ENCODE measurements at regions not wholly inside any gene's neighbourhood (a gene's known extent, or its start where the extent isn't known, plus 50 kb on each side); places are given as distances from the start of the nearest gene placed in this dataset.
"Not testable (repeated sequence)": the region's sequence is repeated elsewhere in the genome, so short reads cannot be mapped to it uniquely, and the experiment has no call there.

DNA sequence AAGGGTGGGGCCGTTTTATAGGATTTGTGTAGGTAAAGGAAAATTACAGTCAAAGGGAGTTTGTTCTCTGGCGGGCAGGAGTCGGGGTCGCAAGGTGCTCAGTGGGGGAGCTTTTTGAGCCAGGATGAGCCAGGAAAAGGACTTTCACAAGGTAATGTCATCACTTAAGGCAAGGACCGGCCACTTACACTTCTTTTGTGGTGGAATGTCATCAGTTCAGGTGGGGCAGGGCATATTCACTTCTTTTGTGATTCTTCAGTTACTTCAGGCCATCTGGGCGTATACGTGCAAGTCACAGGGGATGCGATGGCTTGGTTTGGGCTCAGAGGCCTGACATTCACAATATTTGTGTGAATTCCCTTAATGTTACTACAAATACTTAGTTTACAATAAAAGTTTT is 88.2 kb upstream of the MAP3K7 start:
- not testable (repeated sequence) for DNase-seq

DNA sequence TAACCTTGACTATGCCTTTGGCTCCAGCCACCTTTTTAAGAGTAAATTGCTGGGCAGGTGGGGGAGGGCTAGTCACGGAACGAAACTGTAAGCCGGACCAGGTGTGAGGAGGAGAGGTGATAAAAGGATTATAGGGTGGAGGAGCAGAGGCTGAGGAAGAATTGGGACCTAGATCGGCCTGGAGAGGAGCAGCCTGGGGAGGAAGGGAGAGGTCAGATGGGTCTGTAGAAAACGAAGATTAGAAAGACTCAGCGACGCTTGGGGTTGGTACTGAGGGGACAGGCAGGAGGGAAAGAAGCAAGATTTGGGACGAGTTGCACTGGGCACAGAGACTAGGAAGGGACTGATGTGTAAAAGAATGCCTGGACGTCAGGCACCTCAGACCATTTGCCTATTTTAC is 87.2 kb upstream of the MAP3K7 start:
- DNase-seq: not testable (repeated sequence)

DNA sequence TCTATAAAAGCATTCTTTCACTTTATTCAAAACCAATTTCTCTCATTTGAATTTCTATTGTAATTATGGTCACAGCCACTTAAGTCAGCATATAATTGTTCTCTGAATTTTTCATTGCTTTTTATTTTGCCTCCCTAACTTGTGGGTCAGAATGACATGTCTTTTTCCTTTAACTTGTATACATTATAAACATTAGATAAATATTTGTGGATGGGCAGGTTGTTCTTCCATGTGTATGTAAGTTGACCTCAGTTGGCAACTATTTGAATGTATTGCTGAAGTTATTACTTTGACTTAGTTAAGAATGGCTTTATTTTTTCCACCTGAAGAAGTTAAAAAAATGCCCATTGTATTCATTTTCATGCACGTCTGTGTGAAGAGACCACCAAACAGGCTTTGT is 83.0 kb upstream of the MAP3K7 start:
- no peak for DNase-seq

DNA sequence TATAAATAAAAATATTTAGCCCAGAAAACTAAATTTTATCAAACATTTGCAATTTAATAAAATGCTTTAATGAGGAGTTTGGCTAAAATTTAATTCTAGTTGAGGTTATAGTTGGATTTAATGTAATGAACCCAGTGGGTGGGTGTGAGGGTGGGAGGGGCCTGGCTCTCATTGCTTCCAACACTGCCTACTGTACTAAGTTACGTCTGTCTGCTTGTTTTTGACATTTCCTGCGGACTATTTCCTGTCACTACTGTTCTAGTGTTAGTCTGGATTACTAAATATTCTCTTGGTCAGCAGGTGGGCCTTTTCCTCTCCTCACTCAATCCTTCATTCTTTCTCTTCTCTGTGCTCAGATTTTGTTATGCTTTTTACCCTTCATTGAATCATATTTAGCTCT is 82.5 kb upstream of the MAP3K7 start:
- no peak for DNase-seq

DNA sequence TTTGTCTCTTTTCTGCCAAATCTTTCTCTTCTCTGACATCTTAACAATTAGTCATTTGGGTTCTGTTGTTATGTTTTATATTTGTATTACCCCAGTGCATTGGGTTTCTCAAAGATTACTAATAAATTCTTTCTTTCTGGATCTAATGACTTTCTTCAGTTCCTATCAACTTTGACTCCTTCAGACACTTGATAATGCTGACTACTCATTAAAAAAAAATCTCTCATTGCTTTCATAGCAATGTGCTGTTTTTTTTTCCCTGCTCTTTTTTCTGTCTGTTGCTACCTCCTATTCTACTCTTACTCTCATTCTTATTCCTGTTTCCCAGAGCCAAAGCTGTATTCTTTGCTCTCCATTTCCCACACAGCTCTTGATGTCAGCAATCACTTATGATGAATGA is 81.3 kb upstream of the MAP3K7 start:
- DNase-seq: no peak

DNA sequence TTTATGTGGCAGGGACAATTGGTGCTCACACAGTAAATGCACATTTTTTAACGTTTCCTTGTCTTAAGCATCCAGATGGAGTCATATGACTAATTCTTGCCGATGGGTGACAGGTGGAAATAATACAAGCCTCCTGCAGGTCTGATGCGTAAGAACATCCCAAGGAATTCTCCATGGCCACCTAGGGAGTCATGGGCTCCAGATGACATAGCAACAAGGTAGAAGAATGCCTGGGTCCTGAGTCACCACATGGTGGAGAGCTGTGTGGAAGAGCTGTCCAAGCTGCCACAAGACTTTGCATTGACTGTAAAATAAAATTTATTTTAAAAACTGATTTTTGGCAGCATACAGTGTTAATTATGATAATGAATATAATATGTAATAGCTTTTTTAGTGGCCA is 77.0 kb upstream of the MAP3K7 start:
- no peak for DNase-seq

DNA sequence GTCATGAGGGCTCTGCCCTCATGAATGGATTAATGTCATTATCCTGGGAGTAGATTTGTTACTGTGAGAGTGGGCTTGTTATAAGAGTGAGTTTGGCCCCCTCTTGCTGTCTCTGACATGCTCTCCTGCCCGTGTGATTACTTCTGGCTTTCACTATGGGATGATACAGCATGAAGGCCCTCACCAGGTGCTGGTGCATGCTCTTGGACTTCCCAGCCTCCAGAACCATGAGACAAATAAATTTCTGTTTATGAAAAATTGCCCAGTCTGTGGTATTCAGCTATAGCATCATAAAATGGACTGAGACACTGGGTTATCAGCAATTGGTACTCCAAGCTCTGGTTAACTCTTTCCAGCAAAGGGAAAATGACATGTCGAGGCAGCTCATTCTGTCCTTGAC is 76.2 kb upstream of the MAP3K7 start:
- DNase-seq: no peak

DNA sequence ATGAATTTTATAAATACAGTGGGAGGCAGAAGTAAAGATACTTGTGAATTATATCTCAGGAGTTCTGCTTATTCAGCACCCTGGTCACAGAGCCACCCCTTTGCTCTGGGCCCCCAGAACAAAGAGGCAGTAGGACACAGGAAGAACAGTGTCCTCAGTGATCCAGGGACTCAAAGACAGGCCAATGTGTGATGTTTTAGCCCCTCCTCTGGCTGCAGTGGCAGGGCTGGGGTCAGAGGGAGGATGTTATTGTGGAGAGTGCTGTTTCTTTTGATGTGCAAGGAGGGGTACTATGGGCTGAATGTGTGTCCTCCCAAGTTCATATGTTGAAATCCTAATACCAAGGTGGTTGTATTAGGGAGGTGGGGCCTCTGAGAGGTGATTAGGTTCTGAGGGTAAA is 74.1 kb upstream of the MAP3K7 start:
- DNase-seq: no peak

DNA sequence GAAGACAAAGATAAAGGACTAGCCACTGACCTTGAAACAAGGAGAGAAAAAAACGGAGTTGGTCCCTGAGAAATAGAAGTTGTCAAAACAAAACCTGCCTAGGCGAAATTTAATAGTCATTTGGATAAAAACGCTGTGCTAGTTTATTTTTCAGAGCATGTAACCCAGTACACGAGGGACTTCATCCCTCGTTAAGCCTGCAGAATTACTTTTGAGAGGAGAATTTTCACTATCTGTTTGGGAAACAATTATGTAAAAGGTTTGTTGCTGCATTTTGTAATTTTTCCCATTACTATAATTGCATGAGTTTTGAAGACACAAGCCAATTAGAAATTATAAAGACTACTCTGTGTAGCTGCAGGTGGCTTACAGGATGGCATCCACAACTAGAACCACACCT is 71.6 kb upstream of the MAP3K7 start:
- DNase-seq: no peak

DNA sequence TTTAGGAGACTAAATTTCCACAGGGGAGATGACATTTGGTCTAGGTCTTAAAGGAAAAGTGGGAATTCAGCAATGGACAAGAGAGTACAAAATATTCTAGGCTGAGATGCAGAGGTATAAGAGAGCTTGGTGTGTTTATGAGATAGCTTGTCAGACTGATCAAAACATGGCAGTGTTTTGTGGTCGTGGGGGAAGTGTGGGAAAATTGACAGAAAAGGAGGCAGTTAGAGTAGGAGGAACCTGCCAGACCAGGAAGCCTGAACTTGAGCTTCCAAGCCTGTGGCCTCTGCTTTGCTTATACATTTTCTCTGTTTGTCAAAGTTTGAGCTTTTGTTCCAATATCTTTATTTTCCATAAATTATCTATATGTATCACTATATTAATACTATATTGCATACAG is 69.5 kb upstream of the MAP3K7 start:
- no peak for DNase-seq

DNA sequence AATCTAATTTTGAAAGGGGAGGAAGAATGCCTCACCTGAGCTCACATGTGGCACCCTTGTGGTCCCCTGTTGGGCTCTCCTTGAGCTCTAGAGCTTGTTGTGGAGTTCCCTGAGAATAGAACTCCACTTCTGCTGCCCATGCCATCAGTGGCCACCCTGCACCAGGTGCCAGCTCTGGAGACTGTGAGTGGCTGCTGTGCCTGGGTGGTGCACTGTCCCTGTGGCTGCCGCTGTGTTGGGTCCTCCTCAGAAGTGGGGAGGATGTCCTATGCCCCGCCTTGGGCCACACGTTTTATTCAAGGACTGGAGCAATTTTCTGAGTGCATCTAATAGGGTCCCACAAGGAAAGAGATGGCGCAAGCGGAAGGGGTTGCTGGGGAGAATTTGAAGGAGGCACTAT is 67.9 kb upstream of the MAP3K7 start:
- DNase-seq: no peak

DNA sequence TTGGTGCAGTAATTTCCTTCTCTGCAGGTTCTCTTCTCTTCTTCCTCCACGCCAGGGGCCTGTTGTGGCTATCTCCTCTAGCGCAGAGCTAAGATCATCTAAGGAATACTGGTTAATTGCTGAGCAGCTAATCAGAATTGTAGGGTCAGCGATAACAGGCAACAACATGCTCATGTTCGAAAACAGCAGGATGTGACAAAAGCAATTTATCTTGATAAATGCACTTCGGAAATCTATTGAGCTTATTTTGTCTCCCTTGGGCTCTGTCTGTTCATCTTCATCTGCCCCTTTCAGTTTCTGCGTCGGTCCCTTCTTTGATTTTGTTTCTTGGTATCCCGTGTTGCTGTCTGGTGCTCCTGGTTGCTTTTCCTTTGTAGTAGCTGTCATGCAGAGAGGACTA is 67.3 kb upstream of the MAP3K7 start:
- DNase-seq: no peak

DNA sequence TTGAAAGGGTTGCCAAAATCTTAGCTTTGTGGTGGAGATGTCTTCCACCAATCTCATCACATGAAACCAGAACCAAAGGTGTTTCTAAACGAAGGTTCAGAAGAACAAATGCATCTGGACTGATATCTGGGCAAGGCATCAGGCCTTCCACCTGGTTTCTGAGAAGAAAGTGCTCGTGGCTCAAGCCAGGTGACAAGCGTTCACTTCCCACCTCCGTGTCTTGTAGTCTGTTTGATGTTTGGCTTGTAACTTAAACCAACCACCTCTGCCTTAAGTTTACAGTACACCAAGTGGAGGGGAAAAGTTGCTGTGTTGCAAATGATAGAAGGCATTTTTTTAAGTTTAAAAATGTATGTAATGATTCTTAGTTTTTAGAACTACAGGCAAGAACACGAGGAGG is 66.9 kb upstream of the MAP3K7 start:
- no peak for DNase-seq

DNA sequence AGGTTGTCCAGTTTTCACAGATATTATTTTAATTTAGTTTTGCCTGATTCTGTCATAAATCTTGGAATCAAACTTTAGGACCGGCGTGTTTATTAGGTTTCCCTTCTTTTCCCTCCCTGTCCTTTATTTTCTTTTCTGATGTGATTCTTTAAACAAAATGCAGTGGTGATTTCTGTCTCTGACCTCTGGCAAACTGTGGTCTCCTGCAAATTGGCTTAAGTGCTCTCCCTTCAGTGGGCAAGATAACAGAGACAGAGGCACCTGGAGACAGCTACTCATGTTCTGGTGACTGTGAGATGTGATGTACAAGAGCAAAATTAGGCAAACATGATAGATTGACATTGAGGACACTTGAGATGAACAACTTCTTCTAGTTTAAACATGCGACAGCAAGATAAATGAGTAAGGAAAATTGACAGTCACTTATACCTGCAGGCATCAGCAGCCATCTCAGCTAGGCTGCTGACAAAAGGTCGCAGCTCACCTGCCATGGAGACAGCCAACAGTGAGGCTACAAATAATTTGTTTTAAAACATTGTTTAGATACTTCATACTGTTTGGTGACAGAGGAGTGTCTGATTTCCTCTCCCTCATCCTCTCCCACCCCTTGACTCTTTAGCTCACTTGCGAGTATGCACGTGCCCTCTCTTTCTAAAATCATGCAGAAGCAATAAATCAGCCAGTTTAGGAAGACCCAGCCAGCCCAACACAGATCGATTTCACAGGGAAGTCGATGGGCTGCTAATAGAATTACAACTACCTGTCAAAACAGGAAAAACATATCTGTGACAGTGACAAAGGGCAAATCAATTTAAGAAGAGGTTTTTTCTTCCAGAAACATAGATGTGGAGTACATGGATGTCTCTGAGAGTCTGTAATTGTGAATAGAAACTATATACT is 63.4 kb upstream of the MAP3K7 start:
- DNase-seq: no peak

DNA sequence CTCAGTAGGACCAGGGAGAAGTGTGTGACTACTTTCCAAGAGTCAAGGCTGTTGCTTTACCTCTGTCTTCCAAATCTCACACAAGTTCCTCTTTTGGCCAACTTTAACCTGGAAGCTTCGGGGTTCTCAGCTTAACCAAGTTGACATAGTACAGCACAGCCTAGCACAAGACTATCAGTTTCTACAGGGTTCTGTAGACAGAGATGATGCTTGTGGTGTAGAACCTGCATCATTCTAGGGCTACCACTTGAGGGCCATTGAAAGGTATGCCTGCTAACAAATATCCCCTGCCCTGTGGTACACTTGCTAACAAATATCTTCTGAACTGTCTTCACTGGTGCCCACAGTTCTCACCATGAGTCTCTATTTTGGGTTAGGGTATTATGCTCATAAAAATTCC is 62.0 kb upstream of the MAP3K7 start:
- no peak for DNase-seq

DNA sequence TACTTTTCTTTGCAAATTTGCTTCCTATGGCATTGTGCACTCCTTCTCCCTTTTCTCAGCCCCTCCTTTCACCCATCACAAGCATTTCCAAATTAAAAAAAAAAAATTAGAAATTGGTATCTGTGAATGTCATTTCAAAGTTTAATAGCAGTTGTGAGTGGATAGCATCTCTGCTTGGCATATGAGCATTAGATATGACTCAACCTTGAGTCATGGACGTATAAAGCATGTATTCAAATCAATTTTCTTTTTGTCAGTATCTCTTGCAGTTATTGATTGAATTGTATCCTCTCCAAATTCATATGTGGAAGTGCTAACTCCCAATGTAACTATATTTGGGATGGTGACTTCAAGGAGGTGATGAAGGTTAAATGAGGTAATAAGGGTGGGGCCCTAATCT is 60.1 kb upstream of the MAP3K7 start:
- DNase-seq: no peak

DNA sequence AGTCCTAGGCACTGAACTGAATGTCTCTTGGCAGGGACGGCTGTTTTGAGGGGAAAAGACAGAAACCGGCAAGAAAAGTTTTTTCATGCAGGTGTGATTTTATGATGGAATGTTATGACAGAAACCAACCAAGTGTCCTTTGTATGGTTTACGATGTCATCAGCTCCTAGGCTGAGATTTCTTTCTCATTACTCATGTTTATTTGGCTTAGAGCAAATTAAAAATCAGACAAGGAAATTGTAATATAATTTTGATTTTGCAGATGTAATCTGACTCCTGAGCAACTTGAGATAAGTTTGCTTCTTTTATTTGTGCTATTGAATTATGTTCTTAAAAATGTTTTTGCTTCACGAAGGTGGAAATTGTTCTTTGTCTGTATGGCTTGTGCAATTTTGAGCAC is 58.8 kb upstream of the MAP3K7 start:
- DNase-seq: no peak

DNA sequence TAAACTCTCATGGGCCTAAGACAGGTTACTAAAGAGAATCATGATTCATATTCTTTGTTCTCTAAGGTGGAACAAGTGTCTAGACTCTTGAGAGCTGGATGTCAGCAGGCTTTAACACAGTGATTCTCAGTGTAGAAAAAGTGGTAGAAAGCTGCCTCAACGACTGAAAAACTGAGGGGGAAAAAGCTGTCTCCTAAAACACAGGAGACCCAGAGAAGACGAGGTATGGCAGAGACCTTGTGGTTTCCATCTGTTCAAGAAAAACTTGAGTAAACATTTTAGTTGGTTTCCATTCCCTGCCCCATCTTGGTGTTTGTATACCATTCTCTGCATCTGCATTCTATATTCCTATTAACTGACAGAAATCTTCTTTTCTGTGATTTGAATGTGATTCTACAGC is 57.6 kb upstream of the MAP3K7 start:
- no peak for DNase-seq

DNA sequence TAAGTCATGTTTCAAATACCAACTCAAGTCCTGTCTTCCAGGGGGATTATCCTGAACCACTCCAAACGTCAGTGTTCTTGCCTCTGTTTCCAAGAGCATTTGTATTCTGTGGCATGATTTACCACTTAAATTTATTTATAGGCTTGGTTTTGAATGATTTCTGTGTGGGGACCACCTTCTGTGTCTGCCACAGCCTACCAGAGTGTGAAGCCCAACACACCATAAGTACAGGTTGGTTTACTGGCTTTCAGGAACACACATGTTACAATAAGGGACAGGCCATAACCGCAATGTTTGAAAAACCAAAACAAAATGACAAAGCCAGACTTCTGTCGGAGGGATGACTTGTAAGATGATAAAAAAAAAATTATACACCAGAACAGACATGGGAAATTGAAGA is 56.5 kb upstream of the MAP3K7 start:
- no peak for DNase-seq

DNA sequence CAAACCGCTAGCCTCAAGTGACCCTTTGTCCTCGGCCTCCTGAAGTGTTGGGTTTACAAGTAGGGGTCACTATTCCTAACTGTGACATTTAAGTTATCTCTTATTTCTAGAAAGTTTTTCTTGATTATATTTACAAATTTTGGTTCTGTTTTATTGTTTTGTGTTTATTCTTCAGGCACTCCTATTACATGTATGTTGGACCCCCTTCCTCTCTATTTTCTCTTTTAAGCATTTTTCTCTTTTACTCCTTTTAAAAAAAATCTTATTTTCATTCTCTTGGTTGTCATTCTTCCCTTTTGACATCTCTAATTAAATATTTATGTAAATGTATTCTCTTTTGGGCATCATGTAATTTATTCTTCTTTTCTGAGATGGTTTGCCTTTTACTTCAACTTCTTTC is 50.4 kb upstream of the MAP3K7 start:
- DNase-seq: no peak

Measured in activated naive CD4-positive, alpha-beta T cell treated with anti-CD3 and anti-CD28 coated beads, Interleukin-2, amount 50 U/mL, for 16 hours (primary cell).